ENCODE measurements at regions not wholly inside any gene's neighbourhood (a gene's known extent, or its start where the extent isn't known, plus 50 kb on each side); places are given as distances from the start of the nearest gene placed in this dataset.
"Not testable (repeated sequence)": the region's sequence is repeated elsewhere in the genome, so short reads cannot be mapped to it uniquely, and the experiment has no call there.

DNA sequence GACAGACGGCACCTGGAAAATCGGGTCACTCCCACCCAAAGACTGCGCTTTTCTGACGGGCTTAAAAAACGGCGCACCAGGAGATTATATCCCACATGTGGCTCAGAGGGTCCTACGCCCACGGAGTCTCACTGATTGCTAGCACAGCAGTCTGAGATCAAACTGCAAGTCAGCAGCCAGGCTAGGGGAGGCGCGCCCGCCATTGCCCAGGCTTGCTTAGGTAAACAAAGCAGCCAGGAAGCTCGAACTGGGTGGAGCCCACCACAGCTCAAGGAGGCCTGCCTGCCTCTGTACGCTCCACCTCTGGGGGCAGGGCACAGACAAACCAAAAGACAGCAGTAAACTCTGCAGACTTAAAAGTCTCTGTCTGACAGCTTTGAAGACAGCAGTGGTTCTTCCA, 909.4 kb downstream of the SORCS3 start:
- not testable (repeated sequence) for DNase-seq (ENCODE audit: low read depth in 3 of 3)

GRCh38 chr10:105549731-105550130, 908.6 kb downstream of the SORCS3 start:
- DNase-seq (ENCODE audit: low read depth in 3 of 3): no peak

GRCh38 chr10:105545101-105545500, 904.0 kb downstream of the SORCS3 start:
- DNase-seq (ENCODE audit: low read depth in 3 of 3): no peak

DNA sequence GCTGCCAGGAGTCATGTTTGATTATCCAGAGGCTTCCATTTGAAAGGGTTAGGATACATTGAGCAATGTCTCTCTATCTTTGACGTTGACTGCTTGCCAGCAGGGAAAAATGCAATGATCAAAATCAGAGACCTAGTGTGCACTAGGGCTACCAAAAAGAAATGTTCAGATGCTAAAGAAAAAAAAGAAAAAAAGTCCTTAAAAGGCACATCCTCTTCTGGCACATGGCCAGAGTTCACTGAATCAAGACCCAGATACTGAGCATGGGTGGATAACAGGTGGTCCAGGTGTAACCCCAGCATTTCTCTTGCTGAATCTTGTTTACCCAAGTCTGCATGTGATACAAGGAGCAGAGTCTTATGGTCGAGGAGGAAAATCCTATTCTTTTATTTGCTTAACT, 899.3 kb downstream of the SORCS3 start:
- DNase-seq (ENCODE audit: low read depth in 3 of 3): no peak

GRCh38 chr10:105538874-105539273, 897.8 kb downstream of the SORCS3 start:
- no peak for DNase-seq (ENCODE audit: low read depth in 3 of 3)

DNA sequence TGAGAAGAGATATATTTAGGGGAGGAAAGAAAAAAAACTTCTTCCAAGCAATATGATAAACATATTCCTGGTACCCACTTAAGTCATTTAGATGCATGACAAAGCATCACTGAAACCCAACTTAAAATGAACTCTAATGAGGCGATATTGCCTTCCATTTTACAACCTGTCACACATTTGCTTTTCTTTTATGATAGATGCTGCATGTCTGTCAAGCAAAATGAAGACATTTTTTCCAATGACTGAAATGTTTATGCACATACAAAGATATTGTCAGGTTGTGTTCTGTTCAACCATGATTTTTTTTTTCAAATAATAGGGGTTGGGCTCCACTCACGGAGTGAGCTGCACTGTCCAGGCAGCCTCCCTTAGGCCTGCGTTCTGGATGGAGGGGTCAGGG, 894.4 kb downstream of the SORCS3 start:
- no peak for DNase-seq (ENCODE audit: low read depth in 3 of 3)

GRCh38 chr10:105534086-105534485, 893.0 kb downstream of the SORCS3 start:
- no peak for DNase-seq (ENCODE audit: low read depth in 3 of 3)

- no peak for DNase-seq (ENCODE audit: low read depth in 3 of 3)
Observed at GRCh38 chr10:105516511-105516910, 875.4 kb downstream of the SORCS3 start.

- no peak for DNase-seq (ENCODE audit: low read depth in 3 of 3)
Observed at GRCh38 chr10:105514106-105514505, 873.0 kb downstream of the SORCS3 start.

- DNase-seq (ENCODE audit: low read depth in 3 of 3): no peak
Observed at GRCh38 chr10:105509517-105509916, 868.4 kb downstream of the SORCS3 start.

GRCh38 chr10:105506262-105506661, 865.2 kb downstream of the SORCS3 start:
- DNase-seq (ENCODE audit: low read depth in 3 of 3): no peak

DNA sequence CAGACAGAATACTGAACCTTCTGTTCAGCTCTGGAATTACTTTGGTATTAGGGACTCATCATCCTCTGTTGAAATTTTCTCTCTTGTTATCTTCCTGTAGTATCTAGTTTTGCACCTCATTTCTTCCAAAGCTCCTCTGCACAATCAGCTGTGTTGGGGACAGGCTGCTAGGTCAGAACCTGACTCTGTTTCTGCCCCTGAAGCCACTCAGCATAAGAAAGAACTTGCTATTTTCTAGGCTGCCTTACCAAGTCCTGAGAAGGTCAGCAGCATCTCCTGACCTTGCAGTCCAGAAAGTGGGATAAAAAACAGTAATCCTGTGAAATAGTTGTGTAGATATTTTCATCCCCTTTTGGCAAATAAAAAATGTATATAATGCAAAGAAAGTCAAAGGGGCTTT, 862.6 kb downstream of the SORCS3 start:
- DNase-seq (ENCODE audit: low read depth in 3 of 3): no peak

DNA sequence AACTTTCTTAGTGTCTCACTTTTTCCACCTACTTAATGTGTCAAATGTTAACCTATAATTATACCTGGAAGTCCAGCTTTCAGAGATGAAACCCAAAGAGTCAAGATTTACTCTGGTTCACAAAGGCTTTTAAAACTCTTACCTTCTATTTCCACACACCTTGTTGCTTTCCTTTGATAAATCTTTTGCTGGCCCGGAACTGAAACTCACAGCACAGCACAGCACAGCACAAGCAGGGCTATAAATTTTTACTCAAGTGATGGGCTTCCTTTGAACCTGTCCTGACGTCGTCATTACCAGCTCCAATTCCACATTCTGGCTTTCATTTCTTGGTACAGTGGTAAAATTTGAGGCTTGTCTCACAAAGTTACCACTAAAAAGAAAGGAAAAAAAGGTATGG, 861.0 kb downstream of the SORCS3 start:
- DNase-seq (ENCODE audit: low read depth in 3 of 3): no peak

DNA sequence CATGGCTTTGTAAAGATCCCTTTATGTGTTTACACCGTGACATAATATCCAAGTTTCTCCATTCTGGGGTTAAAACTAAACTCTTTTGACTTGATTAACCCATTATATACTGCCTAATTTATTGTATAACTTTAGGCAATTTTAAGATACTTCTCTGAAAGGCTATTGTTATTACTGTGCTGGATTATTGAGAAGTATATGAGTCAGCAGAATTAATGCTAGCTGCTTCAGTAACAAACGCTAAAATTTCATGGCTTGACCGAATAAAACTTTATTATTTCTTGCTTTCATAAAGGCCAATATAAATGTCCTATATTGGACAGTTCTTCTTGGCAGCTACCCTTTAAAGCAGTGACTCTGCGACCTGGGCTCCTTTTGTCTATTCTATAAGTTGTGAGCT, 853.9 kb downstream of the SORCS3 start:
- no peak for DNase-seq (ENCODE audit: low read depth in 3 of 3)

GRCh38 chr10:105494303-105494702, 853.2 kb downstream of the SORCS3 start:
- DNase-seq (ENCODE audit: low read depth in 3 of 3): no peak

DNA sequence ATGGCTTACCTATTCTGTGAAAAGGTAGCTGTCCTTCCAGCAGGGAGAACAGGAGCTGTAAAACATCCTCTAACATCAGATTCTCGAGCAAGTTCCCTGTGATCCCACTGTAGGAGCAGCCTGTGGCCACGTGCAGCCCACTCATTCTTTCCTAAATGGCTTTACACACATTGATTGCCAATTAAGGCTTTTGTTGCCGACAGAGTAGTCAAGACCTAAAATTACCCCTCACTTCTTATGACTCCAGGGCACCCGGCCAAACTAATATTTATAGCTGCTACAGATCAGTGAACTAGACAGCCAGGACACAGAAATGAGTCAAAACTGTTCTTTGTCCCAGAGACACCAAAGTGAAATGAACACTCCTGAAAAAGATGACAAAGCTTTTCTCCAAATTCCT, 832.1 kb downstream of the SORCS3 start:
- DNase-seq (ENCODE audit: low read depth in 3 of 3): no peak

- DNase-seq (ENCODE audit: low read depth in 3 of 3): no peak
Observed at GRCh38 chr10:105468759-105469158, 827.7 kb downstream of the SORCS3 start.

DNA sequence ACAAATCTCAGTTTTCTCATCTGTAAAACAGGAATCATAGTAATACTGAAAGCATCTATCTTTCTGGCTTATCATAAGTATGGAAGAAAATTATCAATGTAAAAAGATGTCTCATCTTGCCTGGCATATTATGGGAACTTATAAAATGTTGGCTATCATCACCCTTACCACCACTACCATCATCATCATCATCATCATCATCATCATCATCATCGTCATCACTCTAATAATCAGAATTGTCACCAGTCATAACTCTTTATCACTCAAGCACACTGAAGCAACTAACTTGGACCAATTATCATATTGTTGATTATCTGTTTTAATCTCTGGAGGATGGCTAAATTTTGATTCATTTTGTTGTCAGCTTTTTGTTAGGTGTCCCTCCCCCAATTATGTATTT, 825.4 kb downstream of the SORCS3 start:
- DNase-seq (ENCODE audit: low read depth in 3 of 3): no peak

DNA sequence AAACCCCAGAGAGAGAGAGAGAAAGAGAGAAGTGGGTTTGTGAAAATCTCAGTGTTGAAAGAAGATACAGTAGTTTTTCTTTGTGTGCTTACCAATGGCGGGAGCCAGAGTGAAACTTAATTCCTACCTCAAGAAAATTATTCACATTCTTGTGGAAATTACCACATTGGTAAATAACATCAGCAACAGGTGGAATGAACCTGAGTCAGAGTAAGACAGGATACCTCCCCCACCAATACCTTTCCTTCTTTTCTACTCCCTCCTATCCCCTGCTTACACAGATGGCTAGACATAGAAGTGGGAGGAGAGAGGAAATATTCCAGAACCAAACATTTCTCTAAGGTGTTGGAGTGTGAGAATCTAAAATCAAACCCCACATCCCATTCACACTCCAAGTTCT, 793.9 kb downstream of the SORCS3 start:
- DNase-seq (ENCODE audit: low read depth in 3 of 3): no peak

GRCh38 chr10:105413997-105414396, 772.9 kb downstream of the SORCS3 start:
- DNase-seq (ENCODE audit: low read depth in 3 of 3): no peak

GRCh38 chr10:105409370-105409769, 768.3 kb downstream of the SORCS3 start:
- DNase-seq (ENCODE audit: low read depth in 3 of 3): no peak

DNA sequence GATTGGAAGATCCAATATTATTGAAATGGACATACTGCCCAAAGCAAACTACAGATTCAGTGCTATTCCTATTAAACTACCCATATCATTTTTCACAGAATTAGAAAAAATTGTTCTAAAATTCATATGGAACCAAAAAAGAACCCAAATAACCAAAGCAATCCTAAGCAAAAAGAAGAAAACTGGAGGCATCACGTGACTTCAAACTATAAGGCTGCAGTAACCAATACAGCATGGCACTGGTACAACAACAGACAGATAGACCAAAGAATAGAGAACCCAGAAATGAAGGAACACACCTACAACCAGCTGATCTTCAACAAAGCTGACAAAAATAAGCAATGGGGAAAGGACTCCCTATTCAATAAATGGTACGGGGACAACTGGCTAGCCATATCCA, 765.4 kb downstream of the SORCS3 start:
- no peak for DNase-seq (ENCODE audit: low read depth in 3 of 3)

GRCh38 chr10:105398202-105398601, 757.1 kb downstream of the SORCS3 start:
- DNase-seq (ENCODE audit: low read depth in 3 of 3): no peak

DNA sequence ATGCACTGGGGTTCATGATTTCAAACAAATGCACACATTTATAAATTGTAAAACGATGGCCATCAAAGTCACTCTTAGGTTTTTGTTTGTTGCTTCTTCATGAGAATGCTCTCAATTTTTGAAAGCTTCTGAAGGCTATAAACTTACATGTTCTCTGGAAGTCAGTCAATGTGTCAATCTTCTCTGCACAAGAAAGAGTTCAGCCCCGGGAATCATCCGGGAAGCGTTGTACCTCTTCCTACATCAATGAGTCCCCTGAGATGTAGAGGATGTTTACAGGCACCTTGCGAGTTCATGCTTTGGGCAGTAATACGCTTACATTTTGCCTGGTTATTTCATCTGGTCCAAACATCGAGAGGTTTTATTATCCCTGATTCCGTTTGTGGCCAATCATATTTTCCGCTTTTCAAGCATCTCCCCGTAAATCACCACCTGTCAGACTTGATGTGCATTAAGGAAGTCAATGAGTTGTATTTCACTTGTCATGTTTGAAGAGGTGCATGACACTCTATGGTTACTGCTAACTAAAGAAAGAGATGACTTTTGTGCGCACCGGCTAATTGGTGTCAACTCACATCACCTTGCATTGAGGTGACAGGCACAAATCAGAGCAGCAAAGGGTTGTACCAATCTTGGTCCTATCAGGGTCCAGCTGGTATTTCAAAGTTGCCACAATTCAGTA, 750.7 kb downstream of the SORCS3 start:
- DNase-seq (ENCODE audit: low read depth in 3 of 3): no peak

All from stimulated activated CD4-positive, alpha-beta T cell treated with anti-CD3 and anti-CD28 coated beads, TNF-alpha, amount 100 ng/mL, for 24 hours (primary cell).